GM23248 (cell line): ENCODE measurements at regions not wholly inside any gene's neighbourhood (a gene's known extent, or its start where the extent isn't known, plus 50 kb on each side); places are given as distances from the start of the nearest gene placed in this dataset.

Experiments
- DNase-seq: peaks from one replicate; pipeline ENCODE4 v3.0.0-alpha.2; 2015
- H2AFZ ChIP-seq: fragments of 200-600 bp; sonication (generic); 2 replicates; pipeline ENCODE4 v1.6.1; 2016; ENCODE audit warnings: antibody characterized with exemption
- H3F3A ChIP-seq: fragments of 200-600 bp; sonication (generic); 2 replicates; pipeline ENCODE4 v1.6.1; 2016; ENCODE audit warnings: mild to moderate bottlenecking, antibody characterized with exemption, mixed run types; ENCODE audit not compliant: insufficient read depth
- H3K27ac ChIP-seq: fragments of 200-600 bp; sonication (generic); 2 replicates; pipeline ENCODE4 v1.5.1; 2016; ENCODE audit warnings: mild to moderate bottlenecking
- H3K27me3 ChIP-seq: fragments of 200-600 bp; sonication (generic); replicated peaks from 2 replicates; pipeline ENCODE4 v1.6.1; 2016; ENCODE audit warnings: mild to moderate bottlenecking; ENCODE audit not compliant: insufficient read depth
- H3K36me3 ChIP-seq: fragments of 200-600 bp; sonication (generic); 2 replicates; pipeline ENCODE4 v1.6.1; 2016; ENCODE audit warnings: low read depth, mild to moderate bottlenecking
- H3K4me1 ChIP-seq: fragments of 200-600 bp; sonication (generic); 2 replicates; pipeline ENCODE4 v1.6.1; 2016; ENCODE audit warnings: mild to moderate bottlenecking; ENCODE audit not compliant: insufficient read depth
- H3K4me2 ChIP-seq: fragments of 200-600 bp; sonication (generic); one replicate; pipeline ENCODE4 v1.6.1; 2016; ENCODE audit warnings: mild to moderate bottlenecking; ENCODE audit not compliant: unreplicated experiment
- H3K4me3 ChIP-seq: fragments of 200-600 bp; sonication (generic); 2 replicates; pipeline ENCODE4 v1.5.1; 2016; ENCODE audit warnings: mild to moderate bottlenecking
- H3K79me2 ChIP-seq: fragments of 200-600 bp; sonication (generic); 2 replicates; pipeline ENCODE4 v1.6.1; 2016; ENCODE audit warnings: mild to moderate bottlenecking; ENCODE audit not compliant: insufficient read depth
- H3K9ac ChIP-seq: fragments of 200-600 bp; sonication (generic); 2 replicates; pipeline ENCODE4 v1.6.1; 2016; ENCODE audit warnings: mild to moderate bottlenecking
- H3K9me2 ChIP-seq: fragments of 200-600 bp; sonication (generic); 2 replicates; pipeline ENCODE4 v1.6.1; 2016; ENCODE audit warnings: mixed run types, mild to moderate bottlenecking, moderate library complexity; ENCODE audit not compliant: insufficient read depth
- H3K9me3 ChIP-seq: fragments of 200-600 bp; sonication (generic); one replicate; pipeline ENCODE4 v1.6.1; 2017; ENCODE audit warnings: low read depth
- H4K20me1 ChIP-seq: fragments of 200-600 bp; sonication (generic); 2 replicates; pipeline ENCODE4 v1.6.0; 2016; ENCODE audit not compliant: insufficient read depth
- EZH2 ChIP-seq: fragments of 200-600 bp; sonication (generic); IDR thresholded peaks from 2 replicates; pipeline ENCODE4 v1.6.1; 2018; ENCODE audit warnings: antibody characterized with exemption, mild to moderate bottlenecking; ENCODE audit not compliant: insufficient read depth, poor library complexity, severe bottlenecking
- EZH2phosphoT487 ChIP-seq: fragments of 200-600 bp; sonication (generic); IDR thresholded peaks from 2 replicates; pipeline ENCODE4 v1.6.1; 2018; ENCODE audit warnings: antibody characterized with exemption, moderate library complexity, mild to moderate bottlenecking, low read depth; ENCODE audit not compliant: insufficient read depth
- WGBS, 2 experiments: methylation state at CpG; one replicate each; pipeline ENCODE4 v1.1.6; 2015 to 2017; ENCODE audit warnings: low lambda C conversion rate in 2 of 2, low coverage in 1 of 2; ENCODE audit errors: missing lambda C conversion rate in 2 of 2; 5-methylcytosine and 5-hydroxymethylcytosine counted together
- in situ Hi-C: fragments of 300-500 bp; cut with MboI; formaldehyde crosslinking; loops from 2 replicates; pipeline ENCODE4 v1.15.0; 2020

- no peak for TF ChIP-seq EZH2
- TF ChIP-seq EZH2phosphoT487 = no peak
- no peaks in the 10 kb centered on the region for H3K27me3 ChIP-seq
- DNase-seq = no peak
- H3K36me3 ChIP-seq = no peaks in the 10 kb centered on the region
- H3K4me1 ChIP-seq = no peaks in the 10 kb centered on the region
- H3K79me2 ChIP-seq = no peaks in the 10 kb centered on the region
- no peak overlapping the region for H3K27ac ChIP-seq
- H3K9me2 ChIP-seq = no peaks in the 10 kb centered on the region
- H4K20me1 ChIP-seq = no peaks in the 10 kb centered on the region
- in situ Hi-C loops = no loop called here
- no peak overlapping the region for H3K9ac ChIP-seq
- H2AFZ ChIP-seq = no peak overlapping the region
- H3K9me3 ChIP-seq = no peaks in the 10 kb centered on the region
- no peaks in the 10 kb centered on the region for H3F3A ChIP-seq
- H3K4me3 ChIP-seq = no peak overlapping the region
- no peak overlapping the region for H3K4me2 ChIP-seq
- 25 to 28% methylated on average over 3 of the region's 3 CpGs for WGBS, 2 experiments
Measured at GRCh38 chr16:13441675-13442074, 478.3 kb upstream of the ERCC4 start.

- no peak overlapping the region for H3K9ac ChIP-seq
- in situ Hi-C loops = no loop called here
Measured at GRCh38 chr16:13448346-13448745, 471.6 kb upstream of the ERCC4 start.

GRCh38 chr16:13453325-13453724 lies 466.6 kb upstream of the ERCC4 start:
- TF ChIP-seq EZH2 (no peak), EZH2phosphoT487 (no peak)
- WGBS, 2 experiments = 10 to 41% methylated on average over 2 of the region's 2 CpGs
- in situ Hi-C loops = no loop called here

More at GRCh38 chr16:13448346-13448745, 471.6 kb upstream of the ERCC4 start:
- no peaks in the 10 kb centered on the region for H3F3A ChIP-seq
- no peak for DNase-seq
- no peaks in the 10 kb centered on the region for H3K9me3 ChIP-seq
- no peaks in the 10 kb centered on the region for H3K36me3 ChIP-seq
- no peak overlapping the region for H3K4me2 ChIP-seq
- 8 to 13% methylated on average over 4 of the region's 4 CpGs for WGBS, 2 experiments
- no peaks in the 10 kb centered on the region for H3K79me2 ChIP-seq
- H4K20me1 ChIP-seq = no peaks in the 10 kb centered on the region
- H3K27ac ChIP-seq = no peak overlapping the region
- no peaks in the 10 kb centered on the region for H3K27me3 ChIP-seq
- H3K9me2 ChIP-seq = no peaks in the 10 kb centered on the region
- H3K4me1 ChIP-seq = no peaks in the 10 kb centered on the region
- H3K4me3 ChIP-seq = no peak overlapping the region
- no peak overlapping the region for H2AFZ ChIP-seq
- TF ChIP-seq EZH2phosphoT487 (no peak), EZH2 (no peak)

GRCh38 chr16:13453938-13454553 lies 465.9 kb upstream of the ERCC4 start:
- no peak overlapping the region for H2AFZ ChIP-seq
- DNase-seq = peak; percentile 23
- no peaks in the 10 kb centered on the region for H3F3A ChIP-seq
- no peak overlapping the region for H3K27ac ChIP-seq
- no peaks in the 10 kb centered on the region for H3K9me3 ChIP-seq
- in situ Hi-C loops = no loop called here
- H3K4me3 ChIP-seq = no peak overlapping the region
- H3K36me3 ChIP-seq = no peaks in the 10 kb centered on the region
- no peaks in the 10 kb centered on the region for H3K9me2 ChIP-seq
- no peak overlapping the region for H3K9ac ChIP-seq
- H3K4me1 ChIP-seq = no peaks in the 10 kb centered on the region
- H3K27me3 ChIP-seq = no peaks in the 10 kb centered on the region
- WGBS, 2 experiments = 27 to 31% methylated on average over 10 of the region's 10 CpGs
- no peaks in the 10 kb centered on the region for H4K20me1 ChIP-seq
- H3K4me2 ChIP-seq = no peak overlapping the region
- TF ChIP-seq EZH2 (no peak), EZH2phosphoT487 (no peak)
- H3K79me2 ChIP-seq = no peaks in the 10 kb centered on the region

More at GRCh38 chr16:13453325-13453724, 466.6 kb upstream of the ERCC4 start:
- Histone ChIP-seq H3K4me3 (no peak overlapping the region), H4K20me1 (no peaks in the 10 kb centered on the region), H3K27ac (no peak overlapping the region), H3K9me2 (no peaks in the 10 kb centered on the region), H3K4me1 (no peaks in the 10 kb centered on the region), H3K4me2 (no peak overlapping the region), H3F3A (no peaks in the 10 kb centered on the region), H3K36me3 (no peaks in the 10 kb centered on the region), H3K9ac (no peak overlapping the region), H3K9me3 (no peaks in the 10 kb centered on the region), H3K79me2 (no peaks in the 10 kb centered on the region), H2AFZ (no peak overlapping the region), H3K27me3 (no peaks in the 10 kb centered on the region)
- peak; percentile 1 for DNase-seq

GRCh38 chr16:13463619-13464018 lies 456.3 kb upstream of the ERCC4 start:
- no peaks in the 10 kb centered on the region for H4K20me1 ChIP-seq
- DNase-seq = no peak
- no peaks in the 10 kb centered on the region for H3K4me1 ChIP-seq
- WGBS, 2 experiments = 17 to 18% methylated on average over 5 of the region's 5 CpGs
- no peak overlapping the region for H3K4me2 ChIP-seq
- in situ Hi-C loops = no loop called here
- no peaks in the 10 kb centered on the region for H3K27me3 ChIP-seq
- H3K9me3 ChIP-seq = no peaks in the 10 kb centered on the region
- H3K9me2 ChIP-seq = no peaks in the 10 kb centered on the region
- no peak overlapping the region for H3K9ac ChIP-seq
- TF ChIP-seq EZH2phosphoT487 = no peak
- no peak for TF ChIP-seq EZH2
- no peaks in the 10 kb centered on the region for H3K36me3 ChIP-seq
- H3F3A ChIP-seq = no peaks in the 10 kb centered on the region
- H3K27ac ChIP-seq = no peak overlapping the region
- no peak overlapping the region for H3K4me3 ChIP-seq
- no peaks in the 10 kb centered on the region for H3K79me2 ChIP-seq
- no peak overlapping the region for H2AFZ ChIP-seq
